ENCODE measurements at regions not wholly inside any gene's neighbourhood (a gene's known extent, or its start where the extent isn't known, plus 50 kb on each side); places are given as distances from the start of the nearest gene placed in this dataset.

DNA sequence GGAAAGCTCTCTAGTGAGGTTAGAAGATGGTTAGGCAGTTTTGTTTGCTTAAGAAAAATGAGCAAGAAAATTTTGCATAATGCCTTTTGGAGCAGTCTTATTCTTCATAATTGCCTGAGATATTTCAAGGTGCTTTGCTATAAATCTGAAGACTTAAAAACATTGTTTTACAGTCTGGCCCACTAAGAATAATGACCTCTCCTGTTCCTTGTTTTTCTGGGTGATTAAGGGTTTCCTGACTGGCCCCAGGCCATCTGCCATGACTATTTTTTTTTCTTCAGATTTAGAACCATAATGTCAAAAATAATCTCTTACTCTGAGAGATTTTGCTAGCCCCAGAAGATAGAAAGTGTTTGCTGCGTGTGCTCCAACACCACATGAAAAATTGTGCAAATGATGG is 72.3 kb upstream of the CENPW start:
- Mint-ChIP-seq H3K4me1 (no peaks in the 10 kb centered on the region), H3K27me3 (ENCODE audit: low read depth) (no peaks in the 10 kb centered on the region), H3K4me3 (no peak overlapping the region), H3K27ac (no peak overlapping the region), H3K9me3 (no peaks in the 10 kb centered on the region), H3K36me3 (no peaks in the 10 kb centered on the region)
- POLR2A ChIA-PET, result no interaction called here
- no peak for ATAC-seq
- TF ChIP-seq GRHL2 (CRISPR knock-in tag; IDR thresholded peaks at IDR 0.05; ENCODE audit: insufficient replicate concordance, severe bottlenecking), result no peak
- TF ChIP-seq, protein P1, sequence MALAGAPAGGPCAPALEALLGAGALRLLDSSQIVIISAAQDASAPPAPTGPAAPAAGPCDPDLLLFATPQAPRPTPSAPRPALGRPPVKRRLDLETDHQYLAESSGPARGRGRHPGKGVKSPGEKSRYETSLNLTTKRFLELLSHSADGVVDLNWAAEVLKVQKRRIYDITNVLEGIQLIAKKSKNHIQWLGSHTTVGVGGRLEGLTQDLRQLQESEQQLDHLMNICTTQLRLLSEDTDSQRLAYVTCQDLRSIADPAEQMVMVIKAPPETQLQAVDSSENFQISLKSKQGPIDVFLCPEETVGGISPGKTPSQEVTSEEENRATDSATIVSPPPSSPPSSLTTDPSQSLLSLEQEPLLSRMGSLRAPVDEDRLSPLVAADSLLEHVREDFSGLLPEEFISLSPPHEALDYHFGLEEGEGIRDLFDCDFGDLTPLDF (CRISPR knock-in tag; IDR thresholded peaks at IDR 0.05), result no peak
- TF ChIP-seq NFATC4 (CRISPR knock-in tag; IDR thresholded peaks at IDR 0.05), result no peak
- TF ChIP-seq TEAD1 (CRISPR knock-in tag; IDR thresholded peaks at IDR 0.05), result no peak
- no peak for TF ChIP-seq CREM (CRISPR knock-in tag; IDR thresholded peaks at IDR 0.05)
- TF ChIP-seq EMX1 (CRISPR knock-in tag; IDR thresholded peaks at IDR 0.05), result no peak
- no peak for TF ChIP-seq ELF4 (CRISPR knock-in tag; IDR thresholded peaks at IDR 0.05; ENCODE audit: low read depth)
- TF ChIP-seq, protein P2, sequence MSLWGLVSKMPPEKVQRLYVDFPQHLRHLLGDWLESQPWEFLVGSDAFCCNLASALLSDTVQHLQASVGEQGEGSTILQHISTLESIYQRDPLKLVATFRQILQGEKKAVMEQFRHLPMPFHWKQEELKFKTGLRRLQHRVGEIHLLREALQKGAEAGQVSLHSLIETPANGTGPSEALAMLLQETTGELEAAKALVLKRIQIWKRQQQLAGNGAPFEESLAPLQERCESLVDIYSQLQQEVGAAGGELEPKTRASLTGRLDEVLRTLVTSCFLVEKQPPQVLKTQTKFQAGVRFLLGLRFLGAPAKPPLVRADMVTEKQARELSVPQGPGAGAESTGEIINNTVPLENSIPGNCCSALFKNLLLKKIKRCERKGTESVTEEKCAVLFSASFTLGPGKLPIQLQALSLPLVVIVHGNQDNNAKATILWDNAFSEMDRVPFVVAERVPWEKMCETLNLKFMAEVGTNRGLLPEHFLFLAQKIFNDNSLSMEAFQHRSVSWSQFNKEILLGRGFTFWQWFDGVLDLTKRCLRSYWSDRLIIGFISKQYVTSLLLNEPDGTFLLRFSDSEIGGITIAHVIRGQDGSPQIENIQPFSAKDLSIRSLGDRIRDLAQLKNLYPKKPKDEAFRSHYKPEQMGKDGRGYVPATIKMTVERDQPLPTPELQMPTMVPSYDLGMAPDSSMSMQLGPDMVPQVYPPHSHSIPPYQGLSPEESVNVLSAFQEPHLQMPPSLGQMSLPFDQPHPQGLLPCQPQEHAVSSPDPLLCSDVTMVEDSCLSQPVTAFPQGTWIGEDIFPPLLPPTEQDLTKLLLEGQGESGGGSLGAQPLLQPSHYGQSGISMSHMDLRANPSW (CRISPR knock-in tag; conservative IDR thresholded peaks at IDR 0.05; ENCODE audit: low read depth), result no peak
- TF ChIP-seq, protein P3, sequence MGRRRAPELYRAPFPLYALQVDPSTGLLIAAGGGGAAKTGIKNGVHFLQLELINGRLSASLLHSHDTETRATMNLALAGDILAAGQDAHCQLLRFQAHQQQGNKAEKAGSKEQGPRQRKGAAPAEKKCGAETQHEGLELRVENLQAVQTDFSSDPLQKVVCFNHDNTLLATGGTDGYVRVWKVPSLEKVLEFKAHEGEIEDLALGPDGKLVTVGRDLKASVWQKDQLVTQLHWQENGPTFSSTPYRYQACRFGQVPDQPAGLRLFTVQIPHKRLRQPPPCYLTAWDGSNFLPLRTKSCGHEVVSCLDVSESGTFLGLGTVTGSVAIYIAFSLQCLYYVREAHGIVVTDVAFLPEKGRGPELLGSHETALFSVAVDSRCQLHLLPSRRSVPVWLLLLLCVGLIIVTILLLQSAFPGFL (CRISPR knock-in tag; IDR thresholded peaks at IDR 0.05; ENCODE audit: borderline replicate concordance), result no peak
- TF ChIP-seq, protein P4, sequence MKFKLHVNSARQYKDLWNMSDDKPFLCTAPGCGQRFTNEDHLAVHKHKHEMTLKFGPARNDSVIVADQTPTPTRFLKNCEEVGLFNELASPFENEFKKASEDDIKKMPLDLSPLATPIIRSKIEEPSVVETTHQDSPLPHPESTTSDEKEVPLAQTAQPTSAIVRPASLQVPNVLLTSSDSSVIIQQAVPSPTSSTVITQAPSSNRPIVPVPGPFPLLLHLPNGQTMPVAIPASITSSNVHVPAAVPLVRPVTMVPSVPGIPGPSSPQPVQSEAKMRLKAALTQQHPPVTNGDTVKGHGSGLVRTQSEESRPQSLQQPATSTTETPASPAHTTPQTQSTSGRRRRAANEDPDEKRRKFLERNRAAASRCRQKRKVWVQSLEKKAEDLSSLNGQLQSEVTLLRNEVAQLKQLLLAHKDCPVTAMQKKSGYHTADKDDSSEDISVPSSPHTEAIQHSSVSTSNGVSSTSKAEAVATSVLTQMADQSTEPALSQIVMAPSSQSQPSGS (CRISPR knock-in tag; IDR thresholded peaks at IDR 0.05; ENCODE audit: borderline replicate concordance, low read depth), result no peak
- TF ChIP-seq IRF2 (CRISPR knock-in tag; IDR thresholded peaks at IDR 0.05; ENCODE audit: borderline replicate concordance, low read depth), result no peak
- no peak for TF ChIP-seq FOXJ3 (CRISPR knock-in tag; IDR thresholded peaks at IDR 0.05; ENCODE audit: borderline replicate concordance)
- TF ChIP-seq, protein P5, sequence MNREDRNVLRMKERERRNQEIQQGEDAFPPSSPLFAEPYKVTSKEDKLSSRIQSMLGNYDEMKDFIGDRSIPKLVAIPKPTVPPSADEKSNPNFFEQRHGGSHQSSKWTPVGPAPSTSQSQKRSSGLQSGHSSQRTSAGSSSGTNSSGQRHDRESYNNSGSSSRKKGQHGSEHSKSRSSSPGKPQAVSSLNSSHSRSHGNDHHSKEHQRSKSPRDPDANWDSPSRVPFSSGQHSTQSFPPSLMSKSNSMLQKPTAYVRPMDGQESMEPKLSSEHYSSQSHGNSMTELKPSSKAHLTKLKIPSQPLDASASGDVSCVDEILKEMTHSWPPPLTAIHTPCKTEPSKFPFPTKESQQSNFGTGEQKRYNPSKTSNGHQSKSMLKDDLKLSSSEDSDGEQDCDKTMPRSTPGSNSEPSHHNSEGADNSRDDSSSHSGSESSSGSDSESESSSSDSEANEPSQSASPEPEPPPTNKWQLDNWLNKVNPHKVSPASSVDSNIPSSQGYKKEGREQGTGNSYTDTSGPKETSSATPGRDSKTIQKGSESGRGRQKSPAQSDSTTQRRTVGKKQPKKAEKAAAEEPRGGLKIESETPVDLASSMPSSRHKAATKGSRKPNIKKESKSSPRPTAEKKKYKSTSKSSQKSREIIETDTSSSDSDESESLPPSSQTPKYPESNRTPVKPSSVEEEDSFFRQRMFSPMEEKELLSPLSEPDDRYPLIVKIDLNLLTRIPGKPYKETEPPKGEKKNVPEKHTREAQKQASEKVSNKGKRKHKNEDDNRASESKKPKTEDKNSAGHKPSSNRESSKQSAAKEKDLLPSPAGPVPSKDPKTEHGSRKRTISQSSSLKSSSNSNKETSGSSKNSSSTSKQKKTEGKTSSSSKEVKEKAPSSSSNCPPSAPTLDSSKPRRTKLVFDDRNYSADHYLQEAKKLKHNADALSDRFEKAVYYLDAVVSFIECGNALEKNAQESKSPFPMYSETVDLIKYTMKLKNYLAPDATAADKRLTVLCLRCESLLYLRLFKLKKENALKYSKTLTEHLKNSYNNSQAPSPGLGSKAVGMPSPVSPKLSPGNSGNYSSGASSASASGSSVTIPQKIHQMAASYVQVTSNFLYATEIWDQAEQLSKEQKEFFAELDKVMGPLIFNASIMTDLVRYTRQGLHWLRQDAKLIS (CRISPR knock-in tag; IDR thresholded peaks at IDR 0.05; ENCODE audit: borderline replicate concordance), result no peak
- no peak for TF ChIP-seq ZNF396 (CRISPR knock-in tag; IDR thresholded peaks at IDR 0.05; ENCODE audit: borderline replicate concordance)
- no peak for DNase-seq (ENCODE audit: low spot score)
- CTCF ChIA-PET, result no interaction called here

DNA sequence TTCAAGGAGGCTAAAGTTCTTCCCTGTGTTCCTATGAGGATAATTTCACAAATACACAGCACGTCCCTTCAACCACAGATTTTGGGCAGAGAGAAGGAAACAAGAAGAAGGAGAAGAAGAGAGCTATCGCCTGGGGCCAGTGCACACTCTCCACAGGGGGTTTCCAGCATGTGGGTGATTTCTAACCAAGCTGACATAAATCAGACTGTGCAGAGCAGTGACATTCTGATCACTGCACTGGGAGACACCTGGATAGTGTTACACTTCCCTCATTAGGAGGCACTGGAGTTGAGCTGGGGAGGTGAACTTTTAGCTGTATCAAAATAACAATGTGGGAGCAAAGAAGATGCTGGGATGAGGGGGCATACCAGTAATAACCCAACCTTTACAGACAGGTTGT is 71.8 kb upstream of the CENPW start:
- H3K4me3 Mint-ChIP-seq, result no peak overlapping the region
- ChIA-PET POLR2A (no interaction called here), CTCF (interaction anchor here (0.9 kb wide), 1 partner anchor 92 kb away, joined by 4 read pairs; no protein-coding TSS in a partner anchor)
- TF ChIP-seq HMGA2 (CRISPR knock-in tag; IDR thresholded peaks at IDR 0.05) (no peak), ELF4 (CRISPR knock-in tag; IDR thresholded peaks at IDR 0.05; ENCODE audit: low read depth) (no peak), TEAD4 (CRISPR knock-in tag; IDR thresholded peaks at IDR 0.05) (no peak), SMAD3 (CRISPR knock-in tag; IDR thresholded peaks at IDR 0.05; ENCODE audit: borderline replicate concordance) (no peak), ZNF396 (CRISPR knock-in tag; IDR thresholded peaks at IDR 0.05; ENCODE audit: borderline replicate concordance) (no peak)
- H3K4me1 Mint-ChIP-seq, result no peaks in the 10 kb centered on the region
- no peaks in the 10 kb centered on the region for H3K9me3 Mint-ChIP-seq
- no peak for ATAC-seq
- H3K27ac Mint-ChIP-seq, result no peak overlapping the region
- DNase-seq (ENCODE audit: low spot score), result no peak
- no peaks in the 10 kb centered on the region for H3K27me3 Mint-ChIP-seq (ENCODE audit: low read depth)
- no peaks in the 10 kb centered on the region for H3K36me3 Mint-ChIP-seq

Measured in WTC11 (cell line).